ENCODE measurements at regions not wholly inside any gene's neighbourhood (a gene's known extent, or its start where the extent isn't known, plus 50 kb on each side); places are given as distances from the start of the nearest gene placed in this dataset.
"Not testable (repeated sequence)": the region's sequence is repeated elsewhere in the genome, so short reads cannot be mapped to it uniquely, and the experiment has no call there.

DNA sequence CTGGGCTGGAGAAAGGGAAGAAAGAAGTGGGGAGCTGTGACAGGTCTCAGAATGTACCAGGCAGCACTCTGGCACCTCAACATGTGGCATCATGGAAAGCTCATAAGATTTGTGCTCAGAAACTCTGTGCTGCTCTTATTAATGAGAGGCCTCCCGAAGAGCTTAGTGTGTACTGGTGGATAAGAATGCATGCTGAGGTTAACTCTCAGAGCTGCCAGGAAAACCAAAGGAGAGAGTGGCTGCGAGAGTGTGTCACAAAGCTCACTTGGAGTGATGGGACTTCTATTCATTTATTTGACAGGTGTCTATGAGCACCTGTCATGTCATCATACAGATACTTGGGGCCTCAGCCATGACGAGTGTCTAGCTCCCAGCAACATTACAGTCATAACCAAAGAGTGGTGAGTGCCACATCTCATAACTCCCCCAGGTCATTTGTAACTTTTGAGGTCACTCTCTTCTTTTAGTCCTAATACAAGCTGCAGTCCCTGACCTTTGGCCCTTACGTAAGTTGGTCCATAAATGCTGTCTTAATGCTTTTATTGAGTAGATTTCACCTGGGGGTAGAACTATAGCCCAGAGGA lies 131.9 kb downstream of the TRIM43 start:
- not testable (repeated sequence) for TF ChIP-seq MXI1 (IDR thresholded peaks at IDR 0.05; ENCODE audit: borderline replicate concordance, low read depth, low read length)
- TF ChIP-seq, protein P1, sequence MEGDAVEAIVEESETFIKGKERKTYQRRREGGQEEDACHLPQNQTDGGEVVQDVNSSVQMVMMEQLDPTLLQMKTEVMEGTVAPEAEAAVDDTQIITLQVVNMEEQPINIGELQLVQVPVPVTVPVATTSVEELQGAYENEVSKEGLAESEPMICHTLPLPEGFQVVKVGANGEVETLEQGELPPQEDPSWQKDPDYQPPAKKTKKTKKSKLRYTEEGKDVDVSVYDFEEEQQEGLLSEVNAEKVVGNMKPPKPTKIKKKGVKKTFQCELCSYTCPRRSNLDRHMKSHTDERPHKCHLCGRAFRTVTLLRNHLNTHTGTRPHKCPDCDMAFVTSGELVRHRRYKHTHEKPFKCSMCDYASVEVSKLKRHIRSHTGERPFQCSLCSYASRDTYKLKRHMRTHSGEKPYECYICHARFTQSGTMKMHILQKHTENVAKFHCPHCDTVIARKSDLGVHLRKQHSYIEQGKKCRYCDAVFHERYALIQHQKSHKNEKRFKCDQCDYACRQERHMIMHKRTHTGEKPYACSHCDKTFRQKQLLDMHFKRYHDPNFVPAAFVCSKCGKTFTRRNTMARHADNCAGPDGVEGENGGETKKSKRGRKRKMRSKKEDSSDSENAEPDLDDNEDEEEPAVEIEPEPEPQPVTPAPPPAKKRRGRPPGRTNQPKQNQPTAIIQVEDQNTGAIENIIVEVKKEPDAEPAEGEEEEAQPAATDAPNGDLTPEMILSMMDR (conservative IDR thresholded peaks at IDR 0.05; ENCODE audit: low read depth, low read length) = not testable (repeated sequence)
